DMS114 treated with DMSO at 0.1 percent for 48 hours (cell line): ENCODE measurements at regions not wholly inside any gene's neighbourhood (a gene's known extent, or its start where the extent isn't known, plus 50 kb on each side); places are given as distances from the start of the nearest gene placed in this dataset.
"Not testable (repeated sequence)": the region's sequence is repeated elsewhere in the genome, so short reads cannot be mapped to it uniquely, and the experiment has no call there.

Source experiments
- DNase-seq: peaks from one replicate; lab custom pipeline; 2025; ENCODE audit not compliant: unreplicated experiment; lab: John Stamatoyannopoulos, UW

DNA sequence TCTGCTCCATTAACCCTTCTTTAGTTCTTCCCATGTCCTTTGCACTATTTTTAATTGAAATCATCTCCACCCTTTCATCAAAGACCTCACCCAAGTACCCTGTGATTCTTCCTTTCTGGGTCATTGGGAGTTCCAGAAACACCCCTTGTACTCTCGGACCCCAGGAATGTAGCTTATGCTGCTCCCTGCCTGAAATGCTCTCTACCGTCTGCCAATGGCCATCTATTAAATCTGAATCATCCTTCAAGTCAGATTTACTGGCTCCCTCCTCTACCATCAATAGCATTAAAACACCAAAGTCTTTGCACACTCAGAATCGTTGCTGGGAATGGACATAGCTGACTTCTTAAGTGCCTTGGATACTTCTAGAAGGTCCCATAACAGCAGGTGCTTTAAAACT is 73.2 kb upstream of the GADD45A start:
- no peak for DNase-seq

DNA sequence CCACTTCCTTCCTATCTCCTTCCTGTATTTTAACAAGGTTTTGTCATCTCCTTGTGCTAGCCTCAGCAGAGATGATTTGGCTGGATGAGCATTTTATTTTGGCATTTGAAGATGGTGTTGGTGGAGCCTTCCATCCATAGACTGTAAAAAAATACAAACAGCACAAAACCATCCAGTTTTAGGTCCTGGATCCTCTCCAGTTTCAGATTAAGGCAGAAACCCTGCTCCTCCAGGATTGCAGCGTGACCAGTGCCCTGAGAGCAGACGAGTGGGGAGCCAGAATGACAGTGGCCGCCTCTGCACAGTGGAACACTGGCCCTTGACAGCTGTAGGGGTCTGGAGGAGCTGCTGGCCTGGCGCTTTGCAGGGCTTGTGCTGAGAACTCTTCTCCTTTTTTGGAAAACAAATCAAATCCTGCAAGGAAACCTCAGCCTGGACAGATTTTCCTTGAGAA is 72.2 kb upstream of the GADD45A start:
- DNase-seq = no peak

DNA sequence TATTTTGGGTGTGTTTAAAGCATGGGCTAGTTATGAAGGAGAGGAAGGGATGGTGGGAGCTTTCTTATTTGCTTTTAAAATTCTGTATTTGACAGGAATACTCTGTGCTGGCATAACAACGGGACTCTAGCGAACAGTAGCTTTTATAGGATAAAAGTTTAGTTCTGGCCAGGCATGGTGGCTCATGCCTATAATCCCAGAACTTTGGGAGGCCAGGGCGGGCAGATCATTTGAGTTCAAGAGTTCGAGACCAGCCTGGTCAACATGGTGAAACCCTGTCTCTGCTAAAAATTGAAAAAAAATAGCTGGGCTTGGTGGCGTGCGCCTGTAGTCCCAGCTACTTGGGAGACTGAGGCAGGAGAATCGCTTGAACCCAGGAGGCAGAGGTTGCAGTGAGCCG is 71.5 kb upstream of the GADD45A start:
- DNase-seq = not testable (repeated sequence)

DNA sequence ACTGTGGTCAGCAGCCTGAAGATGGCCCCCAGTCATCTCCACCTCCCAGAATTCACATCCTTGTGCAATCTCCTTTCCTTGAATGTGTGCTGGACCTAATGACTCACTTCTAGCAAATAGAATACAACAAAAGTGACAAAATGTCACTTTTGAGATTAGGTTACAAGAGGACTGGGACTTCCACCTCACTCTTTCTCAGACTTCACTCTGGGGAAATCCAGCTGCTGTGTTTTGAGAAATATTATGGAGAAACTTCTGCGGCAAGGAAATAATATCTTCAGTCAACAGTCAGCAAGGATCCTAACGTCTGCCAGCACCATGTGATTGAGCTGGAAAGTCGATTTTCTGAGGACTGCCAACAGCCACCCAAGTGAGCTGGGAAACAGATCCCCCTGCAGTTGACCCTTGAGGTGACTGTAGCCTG is 70.5 kb upstream of the GADD45A start:
- DNase-seq = no peak

DNA sequence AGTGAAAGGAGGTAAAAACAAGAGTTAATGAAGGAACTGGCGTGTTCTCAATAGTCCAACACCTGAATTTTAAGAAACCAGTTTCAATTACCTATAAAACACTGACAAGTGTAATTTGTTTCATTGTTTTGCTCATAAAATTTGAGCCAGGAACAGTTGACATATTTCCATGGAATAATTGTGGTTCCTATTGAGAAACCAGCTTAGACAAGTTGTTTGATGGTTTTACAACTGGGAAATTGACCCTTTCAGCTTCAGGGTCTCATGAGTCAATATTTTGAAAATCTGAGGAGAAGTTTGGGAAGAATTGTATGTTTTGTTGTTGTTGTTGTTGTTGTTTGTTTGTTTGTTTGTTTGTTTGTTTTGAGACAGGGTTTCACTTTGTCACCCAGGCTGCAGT is 69.1 kb upstream of the GADD45A start:
- DNase-seq = no peak

DNA sequence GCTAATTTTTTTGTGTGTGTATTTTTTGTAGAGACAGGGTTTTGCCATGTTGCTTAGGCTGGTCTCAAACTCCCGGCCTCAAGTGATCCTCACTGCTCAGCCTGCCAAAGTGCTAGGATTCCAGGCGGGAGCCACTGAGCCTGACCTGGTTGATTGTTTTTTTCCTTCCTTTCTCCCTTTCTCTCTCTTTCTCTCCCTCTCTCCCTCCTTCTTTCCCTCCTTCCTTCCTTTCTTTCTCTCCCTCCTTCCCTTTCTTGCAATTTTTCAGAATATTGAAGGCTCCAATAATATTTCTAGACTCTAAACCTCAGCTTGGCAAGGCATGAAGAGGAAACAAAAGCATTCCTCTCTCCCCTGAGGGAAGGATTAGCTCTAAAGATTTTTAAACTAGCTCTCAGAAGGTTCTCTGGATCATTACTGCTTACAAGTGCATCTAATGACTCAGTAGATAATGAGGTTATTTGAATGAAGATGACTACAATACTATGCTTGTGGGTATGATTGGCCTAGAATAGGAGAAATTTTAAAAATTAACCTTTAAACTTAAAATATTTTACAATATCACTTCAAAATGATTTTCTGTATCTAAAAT is 68.5 kb upstream of the GADD45A start:
- no peak for DNase-seq

DNA sequence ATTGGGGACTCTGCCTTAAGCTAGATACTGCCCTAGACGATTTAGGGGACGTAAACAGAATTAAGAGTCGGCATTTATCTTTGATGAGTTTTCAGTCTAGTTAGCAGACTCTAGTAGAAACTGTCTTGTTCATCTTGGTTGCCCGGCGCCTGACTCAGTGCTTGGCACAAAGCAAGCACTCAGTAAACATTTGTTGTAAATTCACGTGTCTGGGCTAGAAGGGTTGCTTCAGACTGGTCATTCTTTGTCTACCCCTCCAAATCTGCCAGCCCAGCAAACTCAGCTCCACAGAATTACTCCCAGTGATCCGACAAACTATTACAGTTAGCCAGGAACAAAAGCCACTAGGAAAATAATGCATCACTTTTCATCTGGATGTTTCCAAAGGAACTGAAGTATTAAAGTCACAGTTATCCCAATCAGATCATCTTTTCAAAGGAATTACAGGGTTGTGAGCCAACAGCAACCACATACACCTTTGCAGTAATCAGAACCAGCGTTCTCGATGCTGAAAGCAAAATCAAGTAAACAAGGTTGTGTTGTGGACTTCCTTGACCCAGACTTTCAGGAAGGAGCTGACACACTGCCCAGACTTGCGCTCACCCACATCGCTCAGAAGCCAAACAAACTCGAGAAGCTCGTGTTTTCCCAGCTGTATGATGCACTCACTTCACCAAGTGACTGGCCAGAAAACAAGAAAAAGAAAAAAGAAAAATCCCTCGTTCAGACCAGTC is 66.5 kb upstream of the GADD45A start:
- no peak for DNase-seq

DNA sequence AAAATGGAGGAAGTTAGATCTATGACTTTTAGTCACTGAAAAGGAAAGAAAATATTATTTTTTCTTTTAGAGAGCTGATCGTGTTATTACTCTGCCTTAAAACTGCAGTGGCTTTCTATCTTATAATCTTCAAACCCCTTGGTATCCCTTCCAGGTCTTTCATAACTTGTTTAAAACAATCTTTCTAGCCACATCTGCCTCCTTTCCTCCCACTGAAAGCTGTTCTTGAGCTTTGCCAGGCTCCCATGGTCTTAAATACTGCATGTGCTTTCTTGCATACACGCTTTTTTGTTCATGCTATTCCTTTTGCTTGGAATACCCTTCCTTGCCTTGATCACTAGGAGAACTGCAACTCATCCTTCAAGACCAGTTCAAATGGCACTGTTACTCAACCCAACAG is 65.9 kb upstream of the GADD45A start:
- DNase-seq = no peak

DNA sequence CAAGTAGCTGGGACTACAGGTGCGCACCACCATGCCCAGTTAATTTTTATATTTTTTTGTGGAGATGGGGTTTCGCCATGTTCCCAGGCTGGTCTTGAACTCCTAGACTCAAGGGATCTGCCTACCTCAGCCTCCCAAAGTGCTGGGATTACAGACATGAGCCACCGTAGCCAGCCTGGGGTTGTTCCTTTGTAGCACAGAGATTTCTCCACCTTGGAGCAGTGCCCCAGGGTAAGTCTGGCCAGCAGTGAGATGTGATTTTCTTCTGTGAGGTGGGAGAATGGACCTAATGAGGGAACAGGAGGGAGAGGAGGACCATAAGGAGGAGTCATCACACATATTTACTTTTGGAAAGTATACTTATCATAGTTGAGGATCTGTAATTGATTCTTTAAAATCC is 61.1 kb upstream of the GADD45A start:
- DNase-seq = no peak

DNA sequence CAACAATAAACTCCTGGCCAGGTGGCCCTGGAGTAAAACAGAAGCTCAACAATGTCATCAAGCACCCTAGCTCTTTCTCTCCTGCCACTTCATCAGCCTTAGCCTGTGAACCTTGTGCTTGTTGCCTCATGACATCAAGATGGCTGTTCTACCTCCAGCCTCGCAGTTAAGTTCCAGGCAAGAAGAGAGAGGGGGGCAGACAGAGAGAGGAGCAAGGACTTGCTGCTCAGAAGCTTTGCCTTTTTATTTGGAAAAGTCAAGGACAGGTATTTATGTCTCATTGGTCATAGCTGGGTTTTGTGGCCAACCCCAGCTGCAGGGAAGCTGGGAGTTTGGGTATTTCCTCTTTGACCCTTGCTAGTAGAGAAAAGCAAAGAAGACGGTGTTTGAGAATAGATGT is 60.3 kb upstream of the GADD45A start:
- DNase-seq = no peak

DNA sequence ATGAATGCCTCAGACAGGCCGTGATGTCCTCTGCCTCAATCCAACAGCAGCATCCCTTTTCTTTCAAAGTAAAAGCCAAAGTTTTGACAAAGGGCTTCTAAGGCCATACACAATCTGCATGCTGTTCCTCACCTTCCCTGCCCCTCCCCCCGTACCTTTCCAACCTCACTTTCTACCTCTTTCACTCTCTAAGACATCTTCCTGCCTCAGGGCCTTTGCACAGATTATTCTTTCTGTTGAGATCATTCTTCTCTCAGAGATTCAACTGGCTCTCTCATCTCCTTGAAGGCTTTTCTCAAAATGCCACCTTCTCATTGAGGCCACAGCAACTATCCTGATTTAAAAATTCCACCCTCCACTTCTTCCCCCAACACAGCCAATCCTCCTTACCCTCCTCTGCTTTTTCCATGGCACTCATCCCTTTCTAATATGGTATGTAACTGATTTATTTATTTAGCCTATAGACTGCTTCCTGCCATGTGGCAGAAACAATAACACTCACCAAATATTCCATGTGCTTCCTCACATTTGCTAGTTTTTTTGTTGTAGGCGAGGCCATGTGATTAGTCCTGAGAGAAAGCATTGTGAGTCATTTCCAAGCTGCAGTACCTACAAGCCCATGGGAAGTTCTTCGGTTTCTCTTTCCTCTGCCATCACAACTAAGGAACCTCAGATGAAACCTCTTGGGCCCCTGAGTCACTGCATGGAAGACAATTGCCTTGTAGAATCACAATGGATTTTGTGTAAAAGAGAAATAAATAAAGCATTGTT is 58.7 kb upstream of the GADD45A start:
- no peak for DNase-seq

DNA sequence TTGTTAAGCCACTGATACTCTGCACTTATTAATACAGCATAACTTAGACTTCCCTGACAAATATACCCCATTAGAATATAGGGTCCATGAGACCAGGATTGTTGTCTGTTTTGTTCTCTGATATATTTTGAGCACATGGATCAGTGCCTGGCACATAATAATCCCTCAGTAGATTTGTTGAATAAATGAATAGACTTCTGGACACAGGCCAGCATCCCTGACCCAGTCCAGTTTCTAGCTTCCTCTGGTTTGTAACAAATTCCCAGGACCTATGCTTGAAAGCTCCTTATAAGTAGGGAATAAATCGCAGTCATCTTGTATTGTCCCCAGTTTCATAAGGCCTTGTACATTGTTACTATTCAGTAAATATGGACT is 58.2 kb upstream of the GADD45A start:
- no peak for DNase-seq

DNA sequence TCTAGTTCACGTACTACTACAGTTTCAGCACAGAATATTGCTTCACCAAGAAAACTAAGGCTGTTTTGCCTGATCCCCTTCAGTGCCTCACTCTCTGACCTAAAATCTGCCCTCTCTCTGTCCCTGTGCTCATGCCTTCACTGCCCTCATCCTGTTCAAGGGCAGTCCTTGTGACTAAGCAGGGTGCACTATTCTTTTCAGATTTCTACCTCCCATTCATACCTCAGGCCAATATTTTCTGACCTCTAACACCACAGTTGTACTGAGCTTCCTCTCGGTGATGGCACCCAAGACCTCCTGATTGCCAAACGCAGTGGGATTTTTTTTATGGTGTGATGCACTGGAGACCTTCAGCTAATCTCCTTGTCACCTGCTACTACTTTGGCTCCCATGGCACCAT is 57.7 kb upstream of the GADD45A start:
- DNase-seq = no peak

DNA sequence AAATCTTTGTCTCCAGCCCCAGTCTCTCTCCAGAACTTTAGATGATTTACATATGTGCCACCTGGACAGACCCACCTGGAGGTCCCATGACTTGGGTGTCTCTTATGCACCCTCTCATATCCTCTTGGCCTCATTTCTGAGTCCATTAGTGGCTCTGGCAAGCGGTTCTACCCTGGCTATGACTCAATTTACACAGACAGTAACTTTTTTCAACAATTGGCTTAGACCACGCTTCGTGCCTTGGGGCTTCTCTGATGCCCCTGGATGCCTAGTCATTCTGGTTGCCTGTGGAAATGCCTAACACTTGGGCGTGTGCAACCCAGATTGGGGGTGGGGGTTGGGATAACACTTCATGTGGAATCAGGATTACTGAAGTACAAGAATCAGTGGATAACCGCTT is 57.1 kb upstream of the GADD45A start:
- no peak for DNase-seq

DNA sequence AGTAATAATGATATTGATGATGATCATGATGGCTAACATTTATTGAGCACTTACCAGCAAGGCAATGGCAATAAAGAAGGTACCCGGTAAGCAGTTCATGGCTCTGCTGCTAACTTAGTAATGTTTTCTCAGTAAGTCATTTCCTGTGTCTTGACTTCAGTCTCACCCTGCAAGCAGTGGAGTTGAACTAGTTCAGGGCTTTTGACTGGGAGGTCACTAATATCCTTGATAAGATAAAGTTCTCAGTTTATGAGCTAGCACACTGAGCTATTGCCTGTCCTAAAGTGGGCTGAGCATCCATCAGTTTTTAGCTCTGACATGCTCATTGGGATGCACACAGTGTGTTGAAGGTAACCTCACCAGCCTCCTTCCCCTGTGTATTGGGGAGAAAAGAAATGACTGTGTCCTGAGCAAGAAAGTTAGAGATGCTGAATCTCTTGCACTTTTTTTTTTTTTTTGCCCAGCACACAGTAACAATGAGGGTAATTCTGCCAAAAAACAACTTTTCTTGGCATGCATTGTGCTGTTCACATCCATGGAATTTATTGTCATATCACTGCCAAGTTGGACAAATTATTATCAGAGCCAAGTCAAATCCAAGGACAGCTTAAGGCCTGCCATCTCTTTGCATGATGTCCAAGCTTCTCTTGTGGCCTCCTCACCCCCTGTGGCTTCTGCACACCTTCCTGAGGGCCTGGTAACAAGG is 55.5 kb upstream of the GADD45A start:
- DNase-seq = no peak

DNA sequence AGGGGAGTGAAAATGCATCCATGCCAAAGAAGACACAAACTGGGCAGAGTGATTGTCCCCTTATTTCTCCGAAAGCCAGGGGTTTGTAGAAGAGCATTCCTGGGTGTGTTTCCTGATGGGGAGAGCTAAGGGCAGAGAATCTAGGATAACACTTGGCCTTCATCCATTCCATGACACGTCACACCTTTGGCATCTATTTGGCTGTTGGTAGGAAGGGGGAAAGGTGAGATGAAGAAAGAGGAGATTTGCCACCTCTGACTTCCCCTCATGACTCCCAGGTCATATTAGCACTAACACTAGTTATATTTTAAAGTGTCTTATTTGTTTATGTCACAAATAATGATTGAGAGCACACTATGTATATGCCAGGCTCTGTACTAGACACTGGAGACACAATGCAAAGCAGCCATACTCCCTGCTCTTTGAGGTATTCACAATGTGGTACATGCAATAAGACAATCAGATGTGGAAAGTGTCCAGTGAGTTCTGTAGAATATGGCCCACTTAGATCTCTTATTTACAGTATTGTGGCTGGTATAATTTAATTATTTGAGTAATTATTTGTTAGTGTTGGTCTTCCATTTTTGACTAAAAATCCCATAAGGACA is 54.5 kb upstream of the GADD45A start:
- DNase-seq = no peak

DNA sequence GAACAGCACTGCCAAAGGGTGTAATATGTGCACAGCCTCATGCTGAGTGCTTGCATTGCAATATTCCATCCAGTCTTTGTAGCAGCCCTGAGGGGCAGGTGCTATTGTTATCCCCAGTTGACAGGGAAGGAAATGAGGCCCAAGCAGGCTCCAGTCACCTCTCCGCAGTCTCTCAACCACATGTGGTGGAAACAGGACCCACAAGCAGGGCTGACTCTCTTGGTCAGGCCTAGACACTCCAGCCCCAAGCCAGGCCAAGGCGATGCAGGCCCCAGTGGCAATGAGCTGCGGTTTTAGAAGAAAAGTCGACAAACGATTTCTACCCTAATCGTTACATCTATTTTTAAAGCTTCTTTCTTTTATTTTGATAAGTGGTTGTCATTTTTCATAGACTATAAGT is 52.6 kb upstream of the GADD45A start:
- DNase-seq = no peak

DNA sequence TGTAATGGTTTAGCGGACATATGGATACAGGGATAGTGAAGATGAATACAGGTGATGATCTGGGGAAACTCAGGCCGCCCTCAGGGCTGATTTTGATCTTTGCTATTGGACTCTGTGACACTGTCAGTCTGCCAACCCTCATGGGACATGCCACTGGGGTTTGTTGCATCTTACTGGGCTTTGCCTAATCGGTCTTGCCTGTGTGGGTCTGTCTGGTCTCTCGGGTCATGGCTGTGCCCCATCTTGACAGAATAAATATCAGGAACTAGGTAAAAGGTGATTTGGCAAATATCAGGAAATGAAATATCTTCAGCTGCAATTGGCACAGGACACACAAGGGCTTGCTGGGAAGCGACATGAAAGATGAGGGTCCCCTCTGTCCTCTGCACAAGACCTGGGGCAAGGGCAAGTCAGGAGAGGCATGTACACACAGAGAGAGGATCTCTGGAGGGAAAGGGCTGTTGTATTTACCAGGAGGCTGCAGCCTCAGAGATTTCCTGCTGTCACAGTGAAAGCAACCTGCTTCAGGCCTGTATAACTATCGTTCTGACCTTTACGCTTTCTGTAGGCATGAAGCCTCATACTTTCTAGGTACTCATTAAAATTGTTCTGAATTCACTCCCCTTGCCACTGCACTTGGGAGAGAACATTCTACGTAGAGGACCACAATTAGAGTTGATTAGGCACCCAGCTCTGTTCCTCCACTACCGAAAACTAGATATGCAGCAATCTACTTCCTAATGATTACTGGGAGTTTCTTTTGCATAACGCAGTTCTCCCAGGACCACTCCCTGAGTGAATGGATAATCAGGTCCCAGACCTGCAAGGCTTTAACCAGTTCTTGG is 52.0 kb upstream of the GADD45A start:
- DNase-seq = no peak

DNA sequence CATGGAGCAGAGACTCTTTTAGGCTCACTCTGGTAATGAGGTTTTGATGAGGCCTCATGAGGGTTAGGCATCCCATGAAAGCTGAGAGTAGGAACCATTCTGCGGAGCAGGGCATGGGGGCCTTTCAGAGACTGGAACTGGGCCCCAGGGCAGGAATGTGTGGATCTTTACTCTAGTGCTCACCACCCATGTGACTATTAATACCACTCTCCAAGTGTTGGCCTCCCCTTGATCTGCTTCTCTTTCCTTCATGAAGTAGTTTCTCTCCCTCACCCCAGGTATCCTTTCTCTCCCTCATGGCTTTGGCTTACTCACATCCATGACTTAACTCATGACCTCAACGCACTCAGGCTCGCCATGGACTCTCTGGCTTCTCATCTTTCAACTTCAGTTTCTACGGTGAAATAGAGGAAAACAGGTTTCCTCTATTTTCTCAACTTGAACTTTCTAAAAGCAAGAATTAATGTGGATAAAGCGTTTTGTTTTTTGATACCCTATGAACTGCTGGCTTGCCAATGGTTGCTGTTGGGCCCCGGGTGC is 50.5 kb upstream of the GADD45A start:
- DNase-seq = no peak
